CD8-positive, alpha-beta memory T cell (primary cell): ENCODE measurements at regions not wholly inside any gene's neighbourhood (a gene's known extent, or its start where the extent isn't known, plus 50 kb on each side); places are given as distances from the start of the nearest gene placed in this dataset.

Source experiments
- CTCF ChIA-PET: fragments of 350-600 bp; sonication (Branson Sonifier 250); formaldehyde crosslinking; loops from one replicate; lab custom pipeline; 2021; ENCODE audit warnings: antibody characterized with exemption; lab: Charles Lee
- POLR2A ChIA-PET: fragments of 350-600 bp; sonication (Branson Sonifier 250); formaldehyde crosslinking; loops from one replicate; lab custom pipeline; 2021; ENCODE audit warnings: antibody characterized with exemption; lab: Charles Lee
- DNase-seq, 5 donors: peaks; one replicate each; pipeline versions ENCODE4 v3.0.0 to v3.0.0-alpha.2; 2020 to 2022; ENCODE audit warnings: mixed read lengths in 1 of 5
- H3K27ac ChIP-seq: one replicate; pipeline ENCODE4 v1.7.0; 2013; ENCODE audit warnings: low read depth, mild to moderate bottlenecking, low read length, moderate library complexity
- H3K27me3 ChIP-seq: 2 replicates; pipeline ENCODE4 v1.7.0; 2013; ENCODE audit warnings: low read length, mild to moderate bottlenecking; ENCODE audit not compliant: insufficient read depth, poor library complexity, severe bottlenecking
- H3K36me3 ChIP-seq: 2 replicates; pipeline ENCODE4 v1.7.0; 2013; ENCODE audit warnings: mild to moderate bottlenecking, low read length, moderate library complexity; ENCODE audit not compliant: insufficient read depth
- H3K4me1 ChIP-seq: 2 replicates; pipeline ENCODE4 v1.7.0; 2013; ENCODE audit warnings: mild to moderate bottlenecking, low read length, moderate library complexity; ENCODE audit not compliant: insufficient read depth
- H3K4me3 ChIP-seq: 2 replicates; pipeline ENCODE4 v1.7.0; 2013; ENCODE audit warnings: mild to moderate bottlenecking, low read length
- H3K9me3 ChIP-seq: 2 replicates; pipeline ENCODE4 v1.7.0; 2013; ENCODE audit warnings: mild to moderate bottlenecking, low read length
- H3K27ac Mint-ChIP-seq, 8 donors: one replicate each; pipeline ENCODE4 v1.8.0; 2020 to 2021; ENCODE audit warnings: mixed read lengths in 8 of 8, mild to moderate bottlenecking in 6 of 8, inconsistent platforms in 3 of 8, moderate library complexity in 3 of 8
- H3K27me3 Mint-ChIP-seq, 2 donors: one replicate each; pipeline ENCODE4 v1.8.0; 2020 to 2021; ENCODE audit warnings: mixed read lengths in 2 of 2, mild to moderate bottlenecking in 1 of 2, moderate library complexity in 1 of 2
- H3K36me3 Mint-ChIP-seq, 3 donors: one replicate each; pipeline ENCODE4 v1.8.0; 2020 to 2021; ENCODE audit warnings: mixed read lengths in 3 of 3, inconsistent platforms in 1 of 3, mild to moderate bottlenecking in 1 of 3
- H3K4me1 Mint-ChIP-seq, 3 donors: one replicate each; pipeline ENCODE4 v1.8.0; 2020 to 2021; ENCODE audit warnings: mixed read lengths in 3 of 3, inconsistent platforms in 1 of 3, mild to moderate bottlenecking in 1 of 3
- H3K4me3 Mint-ChIP-seq, 7 donors: one replicate each; pipeline ENCODE4 v1.8.0; 2020 to 2021; ENCODE audit warnings: mixed read lengths in 7 of 7, mild to moderate bottlenecking in 6 of 7, moderate library complexity in 4 of 7, inconsistent platforms in 2 of 7
- H3K9me3 Mint-ChIP-seq, 5 donors: one replicate each; pipeline ENCODE4 v1.8.0; 2020 to 2022; ENCODE audit warnings: mixed read lengths in 5 of 5, mild to moderate bottlenecking in 3 of 5, moderate library complexity in 2 of 5, inconsistent platforms in 1 of 5

GRCh38 chr7:136055266-136055665, 78.1 kb upstream of the MTPN start:
- Mint-ChIP-seq H3K36me3 (peaks cover 9 to 18% (median 11%) of the 10 kb centered on the region in 3 donors), H3K4me1 (peaks cover 0 to 2% (median 0%) of the 10 kb centered on the region in 3 donors), H3K27me3 (no peaks in the 10 kb centered on the region), H3K4me3 (no peak overlapping the region), H3K27ac (no peak overlapping the region), H3K9me3 (no peaks in the 10 kb centered on the region)
- H3K27ac ChIP-seq: no peak overlapping the region
- ChIA-PET POLR2A (no interaction called here), CTCF (no interaction called here)
- no peaks in the 10 kb centered on the region for H3K9me3 ChIP-seq
- no peak for DNase-seq
- no peak overlapping the region for H3K4me3 ChIP-seq
- no peaks in the 10 kb centered on the region for H3K4me1 ChIP-seq
- no peaks in the 10 kb centered on the region for H3K36me3 ChIP-seq
- H3K27me3 ChIP-seq: no peaks in the 10 kb centered on the region

- Histone ChIP-seq H3K4me1 (no peaks in the 10 kb centered on the region), H3K4me3 (no peak overlapping the region), H3K27me3 (no peaks in the 10 kb centered on the region), H3K27ac (no peak overlapping the region), H3K9me3 (no peaks in the 10 kb centered on the region), H3K36me3 (no peaks in the 10 kb centered on the region)
- Mint-ChIP-seq H3K27ac (no peak overlapping the region), H3K36me3 (peaks cover 13 to 27% (median 17%) of the 10 kb centered on the region in 3 donors), H3K4me1 (peaks cover 0 to 2% (median 0%) of the 10 kb centered on the region in 3 donors), H3K9me3 (no peaks in the 10 kb centered on the region), H3K27me3 (no peaks in the 10 kb centered on the region), H3K4me3 (no peak overlapping the region)
- ChIA-PET CTCF (no interaction called here), POLR2A (no interaction called here)
- DNase-seq: no peak
Measured at GRCh38 chr7:136053689-136054485, 76.7 kb upstream of the MTPN start.

- Mint-ChIP-seq H3K27me3 (no peaks in the 10 kb centered on the region), H3K4me3 (no peak overlapping the region), H3K4me1 (peaks cover 0 to 2% (median 0%) of the 10 kb centered on the region in 3 donors), H3K27ac (no peak overlapping the region), H3K36me3 (peaks cover 18 to 44% (median 28%) of the 10 kb centered on the region in 3 donors), H3K9me3 (peaks cover 0 to 2% (median 0%) of the 10 kb centered on the region in 5 donors)
- Histone ChIP-seq H3K36me3 (no peaks in the 10 kb centered on the region), H3K4me3 (no peak overlapping the region), H3K27me3 (no peaks in the 10 kb centered on the region), H3K4me1 (no peaks in the 10 kb centered on the region), H3K9me3 (no peaks in the 10 kb centered on the region), H3K27ac (no peak overlapping the region)
- DNase-seq: no peak
- POLR2A ChIA-PET: no interaction called here
- CTCF ChIA-PET: no interaction called here
Measured at GRCh38 chr7:136051203-136051928, 74.2 kb upstream of the MTPN start.

GRCh38 chr7:136050462-136050847, 73.3 kb upstream of the MTPN start:
- Histone ChIP-seq H3K27ac (no peak overlapping the region), H3K36me3 (no peaks in the 10 kb centered on the region), H3K4me1 (no peaks in the 10 kb centered on the region), H3K9me3 (no peaks in the 10 kb centered on the region), H3K4me3 (no peak overlapping the region), H3K27me3 (no peaks in the 10 kb centered on the region)
- ChIA-PET CTCF (no interaction called here), POLR2A (no interaction called here)
- H3K27me3 Mint-ChIP-seq: no peaks in the 10 kb centered on the region
- peaks cover 20 to 54% (median 28%) of the 10 kb centered on the region in 3 donors for H3K36me3 Mint-ChIP-seq
- H3K4me3 Mint-ChIP-seq: no peak overlapping the region
- H3K27ac Mint-ChIP-seq: no peak overlapping the region
- H3K4me1 Mint-ChIP-seq: peaks cover 0 to 2% (median 0%) of the 10 kb centered on the region in 3 donors
- H3K9me3 Mint-ChIP-seq: peaks cover 0 to 4% (median 2%) of the 10 kb centered on the region in 5 donors
- DNase-seq: no peak

GRCh38 chr7:136049818-136050461, 72.8 kb upstream of the MTPN start:
- H3K27ac Mint-ChIP-seq: no peak overlapping the region
- H3K4me1 Mint-ChIP-seq: peaks cover 0 to 2% (median 0%) of the 10 kb centered on the region in 3 donors

GRCh38 chr7:136049117-136049516, 72.0 kb upstream of the MTPN start:
- H3K4me1 Mint-ChIP-seq: peaks cover 0 to 2% (median 0%) of the 10 kb centered on the region in 3 donors
- peaks cover 0 to 1% of the 10 kb centered on the region in 2 donors for H3K27me3 Mint-ChIP-seq
- peaks cover 25 to 64% (median 31%) of the 10 kb centered on the region in 3 donors for H3K36me3 Mint-ChIP-seq
- no peak for DNase-seq
- no peak overlapping the region for H3K4me3 ChIP-seq
- peaks cover 0 to 6% (median 2%) of the 10 kb centered on the region in 5 donors for H3K9me3 Mint-ChIP-seq
- no peaks in the 10 kb centered on the region for H3K36me3 ChIP-seq
- H3K27ac ChIP-seq: no peak overlapping the region
- H3K27ac Mint-ChIP-seq: no peak overlapping the region
- no peaks in the 10 kb centered on the region for H3K27me3 ChIP-seq
- POLR2A ChIA-PET: no interaction called here
- no peaks in the 10 kb centered on the region for H3K4me1 ChIP-seq
- CTCF ChIA-PET: interaction anchor here (0.6 kb wide), 1 partner anchor 12 kb away, joined by 3 read pairs; no protein-coding TSS in a partner anchor
- no peaks in the 10 kb centered on the region for H3K9me3 ChIP-seq
- no peak overlapping the region for H3K4me3 Mint-ChIP-seq

More at GRCh38 chr7:136049818-136050461, 72.8 kb upstream of the MTPN start:
- H3K36me3 ChIP-seq: no peaks in the 10 kb centered on the region
- no peak overlapping the region for H3K4me3 ChIP-seq
- H3K27me3 ChIP-seq: no peaks in the 10 kb centered on the region
- H3K27me3 Mint-ChIP-seq: peaks cover 0 to 1% of the 10 kb centered on the region in 2 donors
- ChIA-PET POLR2A (no interaction called here), CTCF (no interaction called here)
- DNase-seq: no peak
- peaks cover 0 to 6% (median 2%) of the 10 kb centered on the region in 5 donors for H3K9me3 Mint-ChIP-seq
- H3K9me3 ChIP-seq: no peaks in the 10 kb centered on the region
- H3K36me3 Mint-ChIP-seq: peaks cover 21 to 59% (median 28%) of the 10 kb centered on the region in 3 donors
- no peak overlapping the region for H3K4me3 Mint-ChIP-seq
- no peak overlapping the region for H3K27ac ChIP-seq
- no peaks in the 10 kb centered on the region for H3K4me1 ChIP-seq

GRCh38 chr7:136046548-136046947, 69.4 kb upstream of the MTPN start:
- Mint-ChIP-seq H3K27me3 (peaks cover 0 to 1% of the 10 kb centered on the region in 2 donors), H3K27ac (no peak overlapping the region), H3K36me3 (peaks cover 26 to 75% (median 31%) of the 10 kb centered on the region in 3 donors), H3K4me3 (no peak overlapping the region), H3K9me3 (peaks cover 0 to 6% (median 2%) of the 10 kb centered on the region in 5 donors), H3K4me1 (no peaks in the 10 kb centered on the region)
- Histone ChIP-seq H3K4me3 (no peak overlapping the region), H3K27me3 (no peaks in the 10 kb centered on the region), H3K36me3 (no peaks in the 10 kb centered on the region), H3K9me3 (no peaks in the 10 kb centered on the region), H3K27ac (no peak overlapping the region), H3K4me1 (no peaks in the 10 kb centered on the region)
- no peak for DNase-seq
- ChIA-PET CTCF (no interaction called here), POLR2A (no interaction called here)
